Endothelial cell (in vitro differentiated cells): ENCODE measurements at regions not wholly inside any gene's neighbourhood (a gene's known extent, or its start where the extent isn't known, plus 50 kb on each side); places are given as distances from the start of the nearest gene placed in this dataset.

Experiments
- DNase-seq: peaks from one replicate; pipeline ENCODE4 v3.0.0; 2021; ENCODE audit warnings: low spot score
- H3K27ac Mint-ChIP-seq: one replicate; pipeline ENCODE4 v1.8.0; 2021; ENCODE audit warnings: mixed read lengths, inconsistent platforms; ENCODE audit not compliant: unreplicated experiment
- H3K27me3 Mint-ChIP-seq: one replicate; pipeline ENCODE4 v1.8.0; 2021; ENCODE audit warnings: mild to moderate bottlenecking, moderate library complexity, mixed read lengths, inconsistent platforms; ENCODE audit not compliant: unreplicated experiment
- H3K36me3 Mint-ChIP-seq: one replicate; pipeline ENCODE4 v1.8.0; 2021; ENCODE audit warnings: mild to moderate bottlenecking, low read depth, mixed read lengths, inconsistent platforms; ENCODE audit not compliant: unreplicated experiment
- H3K4me1 Mint-ChIP-seq: one replicate; pipeline ENCODE4 v1.8.0; 2021; ENCODE audit warnings: mild to moderate bottlenecking, mixed read lengths, inconsistent platforms; ENCODE audit not compliant: unreplicated experiment
- H3K4me3 Mint-ChIP-seq: one replicate; pipeline ENCODE4 v1.8.0; 2021; ENCODE audit warnings: mild to moderate bottlenecking, mixed read lengths, inconsistent platforms; ENCODE audit not compliant: unreplicated experiment
- H3K9me3 Mint-ChIP-seq: one replicate; pipeline ENCODE4 v1.8.0; 2021; ENCODE audit warnings: mixed read lengths, inconsistent platforms; ENCODE audit not compliant: unreplicated experiment
- CTCF ChIP-seq: fragments of 200-600 bp; sonication (generic); IDR thresholded peaks from one replicate; pipeline ENCODE4 v1.5.0; 2021; ENCODE audit warnings: antibody characterized with exemption; ENCODE audit not compliant: unreplicated experiment

GRCh38 chr4:79492148-79492547 lies 84.1 kb upstream of the GK2 start:
- Mint-ChIP-seq H3K4me1 (no peaks in the 10 kb centered on the region), H3K27ac (no peak overlapping the region), H3K4me3 (no peak overlapping the region), H3K27me3 (no peaks in the 10 kb centered on the region), H3K9me3 (no peaks in the 10 kb centered on the region), H3K36me3 (no peaks in the 10 kb centered on the region)
- TF ChIP-seq CTCF, result no peak
- no peak for DNase-seq

- Mint-ChIP-seq H3K4me3 (no peak overlapping the region), H3K27ac (no peak overlapping the region), H3K4me1 (no peaks in the 10 kb centered on the region), H3K27me3 (no peaks in the 10 kb centered on the region), H3K9me3 (no peaks in the 10 kb centered on the region), H3K36me3 (no peaks in the 10 kb centered on the region)
- no peak for TF ChIP-seq CTCF
- no peak for DNase-seq
These were observed 81.5 kb upstream of the GK2 start for GRCh38 chr4:79489506-79489905.

GRCh38 chr4:79476196-79476595 lies 68.2 kb upstream of the GK2 start:
- no peaks in the 10 kb centered on the region for H3K9me3 Mint-ChIP-seq
- no peak overlapping the region for H3K4me3 Mint-ChIP-seq
- no peak for DNase-seq
- no peaks in the 10 kb centered on the region for H3K36me3 Mint-ChIP-seq
- H3K4me1 Mint-ChIP-seq, result no peaks in the 10 kb centered on the region
- H3K27ac Mint-ChIP-seq, result no peak overlapping the region
- TF ChIP-seq CTCF, result no peak
- H3K27me3 Mint-ChIP-seq, result no peaks in the 10 kb centered on the region

GRCh38 chr4:79473439-79473724 lies 65.4 kb upstream of the GK2 start:
- Mint-ChIP-seq H3K4me3 (no peak overlapping the region), H3K4me1 (no peaks in the 10 kb centered on the region), H3K27me3 (no peaks in the 10 kb centered on the region), H3K9me3 (no peaks in the 10 kb centered on the region), H3K27ac (no peak overlapping the region), H3K36me3 (no peaks in the 10 kb centered on the region)
- no peak for TF ChIP-seq CTCF
- no peak for DNase-seq

- no peak overlapping the region for H3K4me3 Mint-ChIP-seq
- no peak for DNase-seq
- no peak overlapping the region for H3K27ac Mint-ChIP-seq
- no peaks in the 10 kb centered on the region for H3K36me3 Mint-ChIP-seq
- no peaks in the 10 kb centered on the region for H3K27me3 Mint-ChIP-seq
- TF ChIP-seq CTCF, result no peak
- no peaks in the 10 kb centered on the region for H3K4me1 Mint-ChIP-seq
- H3K9me3 Mint-ChIP-seq, result no peaks in the 10 kb centered on the region
These were observed 64.8 kb upstream of the GK2 start for GRCh38 chr4:79472693-79473438.
